Stomach (tissue), 4 donors: ENCODE measurements at regions not wholly inside any gene's neighbourhood (a gene's known extent, or its start where the extent isn't known, plus 50 kb on each side); places are given as distances from the start of the nearest gene placed in this dataset.

Experiments
- POLR2AphosphoS5 ChIP-seq, 3 donors: sonication (generic); formaldehyde crosslinking; IDR thresholded peaks; one replicate each; pipeline ENCODE4 v1.6.1; 2016; ENCODE audit warnings: antibody characterized with exemption in 3 of 3
- TF ChIP-seq, protein P1 (sequence below), 7 experiments: fragments of 450-650 bp in 4 of 7; fragments of 200-600 bp in 3 of 7; sonication (generic) in 3 of 7; IDR thresholded peaks; one replicate each; pipeline ENCODE4 v1.5.1; 2016 to 2019; ENCODE audit warnings: antibody characterized with exemption in 7 of 7, control low read depth in 2 of 7, mild to moderate bottlenecking in 1 of 7

GRCh38 chr4:155450676-155451075, 73.9 kb upstream of the MAP9 start:
- TF ChIP-seq, protein P1, sequence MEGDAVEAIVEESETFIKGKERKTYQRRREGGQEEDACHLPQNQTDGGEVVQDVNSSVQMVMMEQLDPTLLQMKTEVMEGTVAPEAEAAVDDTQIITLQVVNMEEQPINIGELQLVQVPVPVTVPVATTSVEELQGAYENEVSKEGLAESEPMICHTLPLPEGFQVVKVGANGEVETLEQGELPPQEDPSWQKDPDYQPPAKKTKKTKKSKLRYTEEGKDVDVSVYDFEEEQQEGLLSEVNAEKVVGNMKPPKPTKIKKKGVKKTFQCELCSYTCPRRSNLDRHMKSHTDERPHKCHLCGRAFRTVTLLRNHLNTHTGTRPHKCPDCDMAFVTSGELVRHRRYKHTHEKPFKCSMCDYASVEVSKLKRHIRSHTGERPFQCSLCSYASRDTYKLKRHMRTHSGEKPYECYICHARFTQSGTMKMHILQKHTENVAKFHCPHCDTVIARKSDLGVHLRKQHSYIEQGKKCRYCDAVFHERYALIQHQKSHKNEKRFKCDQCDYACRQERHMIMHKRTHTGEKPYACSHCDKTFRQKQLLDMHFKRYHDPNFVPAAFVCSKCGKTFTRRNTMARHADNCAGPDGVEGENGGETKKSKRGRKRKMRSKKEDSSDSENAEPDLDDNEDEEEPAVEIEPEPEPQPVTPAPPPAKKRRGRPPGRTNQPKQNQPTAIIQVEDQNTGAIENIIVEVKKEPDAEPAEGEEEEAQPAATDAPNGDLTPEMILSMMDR (IDR thresholded peaks at IDR 0.05) = no peak
- no peak for TF ChIP-seq POLR2AphosphoS5 (IDR thresholded peaks at IDR 0.05)
